Hypothalamus (tissue), 51 donors: ENCODE measurements at regions not wholly inside any gene's neighbourhood (a gene's known extent, or its start where the extent isn't known, plus 50 kb on each side); places are given as distances from the start of the nearest gene placed in this dataset.

Experiments
- DNase-seq, 51 donors: peaks; one replicate each; lab custom pipeline; 2025; lab: John Stamatoyannopoulos, UW

- DNase-seq = no peak
These were observed 309.1 kb downstream of the TOX3 start for GRCh38 chr16:52237823-52238222.

GRCh38 chr16:52235186-52235585 lies 311.8 kb downstream of the TOX3 start:
- no peak for DNase-seq

GRCh38 chr16:52234626-52235025 lies 312.3 kb downstream of the TOX3 start:
- no peak for DNase-seq

DNA sequence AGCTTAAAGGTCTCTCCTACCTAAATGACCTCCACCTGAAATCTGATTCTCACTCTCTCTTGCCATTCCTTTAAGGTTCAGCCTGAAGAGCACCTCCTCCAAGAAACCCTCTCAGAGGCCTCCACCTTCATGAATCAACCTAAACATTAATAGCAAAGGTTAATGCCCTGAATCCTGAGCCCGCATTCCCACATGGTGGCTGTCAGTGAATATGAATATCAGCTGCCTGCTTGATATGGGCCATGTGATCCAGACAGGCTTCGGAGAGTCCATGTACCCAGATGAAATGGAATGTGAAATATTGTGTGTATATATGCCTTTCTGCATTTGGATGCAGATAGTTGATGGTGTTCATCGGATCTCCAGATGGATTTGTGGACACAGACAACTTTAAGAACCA lies 317.5 kb downstream of the TOX3 start:
- DNase-seq = no peak

DNA sequence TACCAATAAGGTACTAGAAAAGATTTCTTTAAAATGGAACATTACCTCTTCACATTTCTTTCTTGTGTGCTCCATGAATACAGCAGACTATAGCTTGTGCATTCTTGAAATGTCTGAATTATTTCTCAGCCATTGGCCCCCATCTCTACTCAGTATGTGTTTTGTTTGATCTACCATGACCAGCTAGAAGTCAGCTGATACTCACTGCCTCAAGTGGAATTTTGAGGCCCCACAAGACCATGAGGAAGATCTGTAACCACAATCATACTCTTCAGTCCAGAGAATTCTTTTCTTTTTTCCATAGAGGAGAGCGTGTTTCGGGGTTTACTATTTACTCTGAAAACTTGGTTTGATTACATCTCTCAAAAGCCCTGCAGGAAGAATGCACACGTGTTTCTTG lies 319.1 kb downstream of the TOX3 start:
- no peak for DNase-seq

- no peak for DNase-seq
These were observed 334.1 kb downstream of the TOX3 start for GRCh38 chr16:52212841-52213240.

GRCh38 chr16:52209227-52209626 lies 337.7 kb downstream of the TOX3 start:
- DNase-seq = no peak

GRCh38 chr16:52203096-52203495 lies 343.8 kb downstream of the TOX3 start:
- no peak for DNase-seq

DNA sequence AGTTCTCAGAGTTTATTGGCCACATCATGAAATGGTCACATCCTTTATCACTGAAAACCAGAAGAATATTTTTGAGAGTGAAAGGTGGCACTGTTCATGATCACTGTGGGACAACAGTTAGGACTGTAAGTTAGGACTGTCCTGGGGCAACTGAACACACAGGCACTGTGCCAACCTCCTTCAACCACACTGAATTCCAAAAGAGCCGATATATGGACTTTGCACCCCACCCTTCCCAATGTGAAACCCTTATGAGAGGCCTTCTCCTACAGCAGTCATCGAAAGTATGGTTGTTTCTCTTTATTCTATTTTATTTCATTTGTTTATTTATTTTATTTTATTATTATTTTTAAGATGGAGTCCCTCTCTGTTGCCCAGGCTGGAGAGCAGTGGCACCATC lies 353.5 kb downstream of the TOX3 start:
- no peak for DNase-seq

DNA sequence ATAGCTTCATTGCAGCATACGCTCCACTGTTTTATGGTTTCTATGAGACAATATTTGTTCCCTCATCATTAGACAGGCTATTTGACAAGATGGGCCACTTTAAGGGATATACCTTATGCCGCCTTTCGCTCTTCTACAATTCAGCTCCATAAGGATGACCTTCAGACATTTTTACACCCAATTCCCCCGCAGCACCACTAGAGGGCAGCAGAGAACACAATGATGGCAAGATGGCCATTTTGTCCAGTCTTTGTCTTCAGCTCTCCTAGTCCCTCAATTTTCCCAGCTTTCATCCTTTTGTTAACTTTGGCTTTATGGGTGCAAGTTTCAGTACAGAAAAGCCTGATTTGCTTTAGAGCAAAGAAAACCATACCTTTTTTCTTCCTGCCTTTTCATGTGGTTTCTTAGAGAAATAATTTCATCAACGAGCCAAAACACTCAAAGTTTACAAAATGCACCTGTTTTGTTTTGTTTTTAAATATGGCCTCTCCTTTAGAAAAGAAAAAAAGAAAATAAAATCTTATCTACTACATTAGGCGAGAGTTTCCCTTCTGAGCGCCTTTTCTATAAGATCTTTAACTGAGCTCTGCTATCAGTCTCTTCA lies 355.3 kb downstream of the TOX3 start:
- peak in 46 of 51 donors; percentile 1 to 79 (median 41) for DNase-seq

DNA sequence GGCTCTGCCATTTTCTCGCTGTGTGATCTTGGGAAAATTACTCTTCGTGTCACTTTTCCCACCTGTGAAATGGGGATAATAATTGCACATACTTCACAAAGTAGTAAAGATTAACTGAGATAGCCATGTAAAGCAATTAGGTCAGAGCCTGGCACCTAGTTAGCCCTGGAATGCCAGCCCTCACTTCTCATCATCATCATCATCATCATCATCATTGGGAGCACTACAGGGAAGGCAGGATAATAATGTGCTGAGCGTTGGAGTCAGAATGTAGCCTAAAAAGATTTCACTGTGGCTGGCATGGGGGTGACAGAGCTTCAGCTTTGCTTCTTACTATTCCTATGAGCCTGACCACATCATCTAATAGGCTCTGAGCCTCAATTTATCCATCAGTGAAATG lies 362.6 kb downstream of the TOX3 start:
- DNase-seq = no peak

GRCh38 chr16:52182840-52183239 lies 364.1 kb downstream of the TOX3 start:
- DNase-seq = no peak

GRCh38 chr16:52174168-52174567 lies 372.8 kb downstream of the TOX3 start:
- no peak for DNase-seq

GRCh38 chr16:52171481-52171880 lies 375.5 kb downstream of the TOX3 start:
- no peak for DNase-seq

- DNase-seq = no peak
These were observed 379.6 kb downstream of the TOX3 start for GRCh38 chr16:52167328-52167727.

GRCh38 chr16:52165961-52166360 lies 381.0 kb downstream of the TOX3 start:
- DNase-seq = no peak

DNA sequence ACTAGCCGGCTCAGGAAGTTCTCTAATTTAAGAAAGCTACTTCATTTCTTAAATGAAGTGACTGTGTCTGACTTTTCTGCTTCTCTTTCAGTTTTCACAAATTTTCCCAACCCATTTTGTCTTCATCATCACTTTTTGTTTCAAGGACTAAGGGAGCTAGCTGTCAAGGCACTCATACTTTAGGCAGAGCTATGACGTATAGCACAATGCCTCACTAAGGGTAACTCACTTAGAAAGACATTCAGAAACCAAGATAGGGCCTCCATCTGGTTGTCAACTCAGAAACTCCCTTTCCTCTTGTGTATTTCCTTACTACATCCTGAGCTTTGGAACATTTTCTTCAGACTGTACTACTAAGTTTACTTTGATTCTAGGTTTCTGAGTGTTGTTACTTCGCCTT lies 397.9 kb downstream of the TOX3 start:
- DNase-seq = no peak

DNA sequence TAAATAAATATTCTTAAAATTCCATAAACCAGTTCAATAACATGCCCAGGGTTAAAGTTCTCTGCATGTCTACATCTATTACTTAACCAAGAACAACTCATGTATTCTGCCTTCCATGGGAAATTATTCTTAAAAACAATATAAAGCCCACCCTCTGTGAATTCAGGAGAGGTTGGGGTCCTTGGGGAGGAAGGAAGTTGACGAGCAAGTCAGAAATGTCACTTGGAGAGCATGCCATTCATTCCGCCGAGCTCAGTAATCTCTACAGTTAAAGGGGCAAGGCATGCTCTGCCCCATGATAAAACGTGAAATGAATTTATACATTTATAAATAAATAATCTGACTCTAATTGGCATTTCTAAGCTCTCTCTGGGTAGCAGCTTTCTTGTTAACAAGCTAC lies 405.1 kb downstream of the TOX3 start:
- no peak for DNase-seq

GRCh38 chr16:52128361-52128760 lies 418.6 kb downstream of the TOX3 start:
- DNase-seq = peak in 9 of 51 donors; percentile 1 to 21 (median 9)

- no peak for DNase-seq
These were observed 423.1 kb downstream of the TOX3 start for GRCh38 chr16:52123842-52124241.

DNA sequence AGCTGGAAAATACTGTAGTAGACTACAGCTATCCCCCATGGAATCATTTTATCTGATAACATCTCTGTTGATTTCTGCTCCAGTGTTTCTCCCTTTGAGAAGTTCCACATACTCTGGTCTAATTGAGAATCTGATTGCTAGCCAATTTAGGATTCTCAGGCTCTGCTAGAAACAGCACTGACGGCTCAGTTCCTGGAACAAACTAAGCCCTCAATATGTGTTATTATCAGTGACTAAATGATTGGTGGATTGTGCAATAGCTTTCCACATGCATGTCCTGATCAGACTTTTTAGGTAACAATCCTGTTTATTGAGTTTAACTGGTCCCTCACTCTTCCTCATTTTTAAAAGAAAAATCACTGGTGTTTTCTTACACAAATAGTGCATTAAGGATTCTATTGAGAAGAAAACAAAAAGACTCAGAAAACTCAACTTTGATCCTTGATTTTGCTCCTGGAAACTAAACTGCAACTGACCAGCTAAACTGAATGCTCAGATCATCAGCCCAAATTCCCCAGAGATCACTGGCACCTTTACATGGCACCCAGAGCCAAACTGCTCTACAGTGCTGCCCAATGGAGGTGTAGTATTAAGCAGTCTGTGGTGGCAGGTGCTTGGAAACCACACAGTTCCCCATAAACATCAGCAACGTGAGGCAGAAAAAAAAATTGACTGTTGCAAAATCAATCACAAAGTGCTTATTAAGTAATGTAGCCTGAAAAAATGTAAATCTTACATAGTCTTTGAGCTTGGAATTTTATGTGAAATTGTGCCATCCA lies 423.7 kb downstream of the TOX3 start:
- DNase-seq = no peak

DNA sequence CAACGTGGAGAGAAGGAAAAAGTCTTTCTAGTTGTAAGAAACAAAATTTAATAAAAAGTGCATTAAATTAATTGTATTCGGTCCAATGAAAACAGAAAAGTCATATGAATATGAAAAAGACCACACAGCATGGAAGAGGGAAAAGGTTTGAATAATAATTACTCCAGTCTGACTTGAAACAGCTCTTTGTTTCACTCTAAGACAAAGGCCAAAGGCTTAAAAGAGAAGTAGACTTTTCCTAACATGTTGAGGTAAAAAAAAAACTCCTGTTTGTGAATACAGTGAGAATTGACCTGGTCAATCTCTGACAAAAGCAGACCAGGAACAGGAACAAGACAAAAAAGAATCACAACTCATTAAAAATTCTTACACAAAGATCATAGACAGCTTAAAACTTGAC lies 429.8 kb downstream of the TOX3 start:
- no peak for DNase-seq

GRCh38 chr16:52114379-52114778 lies 432.6 kb downstream of the TOX3 start:
- DNase-seq = no peak
